Osteocyte (in vitro differentiated cells): ENCODE measurements at regions not wholly inside any gene's neighbourhood (a gene's known extent, or its start where the extent isn't known, plus 50 kb on each side); places are given as distances from the start of the nearest gene placed in this dataset.

ENCODE experiments used
- DNase-seq: peaks from one replicate; pipeline ENCODE4 v3.0.0; 2021; ENCODE audit warnings: mixed read lengths; ENCODE audit not compliant: unreplicated experiment; ENCODE audit errors: extremely low spot score
- H3K27ac Mint-ChIP-seq: one replicate; pipeline ENCODE4 v1.8.0; 2021; ENCODE audit warnings: mild to moderate bottlenecking, mixed read lengths; ENCODE audit not compliant: unreplicated experiment
- H3K27me3 Mint-ChIP-seq: one replicate; pipeline ENCODE4 v1.8.0; 2021; ENCODE audit warnings: mixed read lengths; ENCODE audit not compliant: unreplicated experiment
- H3K36me3 Mint-ChIP-seq: one replicate; pipeline ENCODE4 v1.8.0; 2021; ENCODE audit warnings: mixed read lengths; ENCODE audit not compliant: unreplicated experiment
- H3K4me1 Mint-ChIP-seq: one replicate; pipeline ENCODE4 v1.8.0; 2021; ENCODE audit warnings: mixed read lengths; ENCODE audit not compliant: unreplicated experiment
- H3K4me3 Mint-ChIP-seq: one replicate; pipeline ENCODE4 v1.8.0; 2021; ENCODE audit warnings: mild to moderate bottlenecking, moderate library complexity, mixed read lengths; ENCODE audit not compliant: unreplicated experiment
- H3K9me3 Mint-ChIP-seq: one replicate; pipeline ENCODE4 v1.8.0; 2021; ENCODE audit warnings: mixed read lengths; ENCODE audit not compliant: unreplicated experiment
- CTCF ChIP-seq: fragments of 200-600 bp; sonication (generic); IDR thresholded peaks from 2 replicates; pipeline ENCODE4 v1.5.0; 2021; ENCODE audit warnings: antibody characterized with exemption, mild to moderate bottlenecking, moderate library complexity

- H3K27me3 Mint-ChIP-seq, result peaks cover 16% of the 10 kb centered on the region
- H3K36me3 Mint-ChIP-seq, result no peaks in the 10 kb centered on the region
- no peaks in the 10 kb centered on the region for H3K9me3 Mint-ChIP-seq
- no peaks in the 10 kb centered on the region for H3K4me1 Mint-ChIP-seq
- no peak overlapping the region for H3K4me3 Mint-ChIP-seq
- TF ChIP-seq CTCF, result no peak
- no peak for DNase-seq
- H3K27ac Mint-ChIP-seq, result no peak overlapping the region
Observed at GRCh38 chr15:94097552-94097951, 133.8 kb upstream of the MCTP2 start.

- Mint-ChIP-seq H3K9me3 (no peaks in the 10 kb centered on the region), H3K36me3 (no peaks in the 10 kb centered on the region), H3K4me3 (no peak overlapping the region), H3K27me3 (peaks cover 20% of the 10 kb centered on the region), H3K27ac (no peak overlapping the region), H3K4me1 (no peaks in the 10 kb centered on the region)
- DNase-seq, result no peak
- no peak for TF ChIP-seq CTCF
Observed at GRCh38 chr15:94094310-94094709, 137.1 kb upstream of the MCTP2 start.

- TF ChIP-seq CTCF, result no peak
- Mint-ChIP-seq H3K4me1 (peaks cover 49% of the 10 kb centered on the region), H3K27me3 (peaks cover 10% of the 10 kb centered on the region), H3K36me3 (no peaks in the 10 kb centered on the region), H3K4me3 (no peak overlapping the region), H3K27ac (no peak overlapping the region), H3K9me3 (no peaks in the 10 kb centered on the region)
- DNase-seq, result no peak
Observed at GRCh38 chr15:94086341-94086740, 145.0 kb upstream of the MCTP2 start.

GRCh38 chr15:94083467-94084052, 147.8 kb upstream of the MCTP2 start:
- DNase-seq, result no peak
- H3K4me1 Mint-ChIP-seq, result peaks cover 71% of the 10 kb centered on the region
- no peaks in the 10 kb centered on the region for H3K9me3 Mint-ChIP-seq
- no peak for TF ChIP-seq CTCF
- H3K4me3 Mint-ChIP-seq, result no peak overlapping the region
- H3K36me3 Mint-ChIP-seq, result no peaks in the 10 kb centered on the region
- H3K27ac Mint-ChIP-seq, result peak overlapping the region; percentile 80
- H3K27me3 Mint-ChIP-seq, result peaks cover 1% of the 10 kb centered on the region

- Mint-ChIP-seq H3K27me3 (no peaks in the 10 kb centered on the region), H3K4me1 (peaks cover 72% of the 10 kb centered on the region), H3K9me3 (no peaks in the 10 kb centered on the region), H3K27ac (no peak overlapping the region), H3K4me3 (peak overlapping the region; percentile 17), H3K36me3 (no peaks in the 10 kb centered on the region)
- no peak for DNase-seq
- no peak for TF ChIP-seq CTCF
Observed at GRCh38 chr15:94081829-94082228, 149.5 kb upstream of the MCTP2 start.
